ENCODE measurements at regions not wholly inside any gene's neighbourhood (a gene's known extent, or its start where the extent isn't known, plus 50 kb on each side); places are given as distances from the start of the nearest gene placed in this dataset.

GRCh38 chrX:104309169-104309568 lies 54.4 kb upstream of the ESX1 start:
- no peak for DNase-seq (ENCODE audit: low read depth in 2 of 2)

GRCh38 chrX:104307341-104307740 lies 52.6 kb upstream of the ESX1 start:
- DNase-seq (ENCODE audit: low read depth in 2 of 2): no peak

GRCh38 chrX:104306180-104306579 lies 51.4 kb upstream of the ESX1 start:
- no peak for DNase-seq (ENCODE audit: low read depth in 2 of 2)

All from lung microvascular endothelial cell (primary cell).